GM18517 (cell line): ENCODE measurements at regions not wholly inside any gene's neighbourhood (a gene's known extent, or its start where the extent isn't known, plus 50 kb on each side); places are given as distances from the start of the nearest gene placed in this dataset.

Experiments used
- ATAC-seq: cut with Tn5 transposase; IDR thresholded peaks from one replicate; pipeline ENCODE4 v1.9.1; 2021; ENCODE audit warnings: mild to moderate bottlenecking, moderate library complexity; ENCODE audit not compliant: unreplicated experiment

GRCh38 chr16:66070140-66070917 lies 296.2 kb upstream of the CDH5 start:
- no peak for ATAC-seq

GRCh38 chr16:66069587-66069986 lies 296.9 kb upstream of the CDH5 start:
- ATAC-seq = no peak

- no peak for ATAC-seq
Measured at GRCh38 chr16:66066404-66066803, 300.1 kb upstream of the CDH5 start.

DNA sequence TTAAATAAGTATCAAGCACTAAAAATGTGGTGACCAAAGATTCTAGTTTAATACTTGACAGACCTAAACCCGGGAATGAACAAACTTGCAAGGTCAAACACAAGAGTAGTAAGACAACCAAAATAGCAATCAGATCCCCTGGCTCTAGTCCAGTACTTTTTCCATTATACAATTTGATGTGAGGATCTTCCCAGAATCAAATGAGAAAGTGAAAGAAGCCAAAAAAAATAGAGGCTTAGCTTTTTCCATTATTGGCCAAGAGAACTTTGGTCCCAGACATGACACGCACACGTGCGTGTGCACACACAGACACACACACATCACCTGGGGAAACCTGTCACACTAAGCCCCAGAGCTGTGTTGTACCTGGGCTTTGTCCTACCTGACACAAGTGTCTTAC lies 300.6 kb upstream of the CDH5 start:
- ATAC-seq = no peak

GRCh38 chr16:66064801-66065530 lies 301.5 kb upstream of the CDH5 start:
- ATAC-seq = no peak

- ATAC-seq = no peak
Measured at GRCh38 chr16:66058832-66059231, 307.7 kb upstream of the CDH5 start.

DNA sequence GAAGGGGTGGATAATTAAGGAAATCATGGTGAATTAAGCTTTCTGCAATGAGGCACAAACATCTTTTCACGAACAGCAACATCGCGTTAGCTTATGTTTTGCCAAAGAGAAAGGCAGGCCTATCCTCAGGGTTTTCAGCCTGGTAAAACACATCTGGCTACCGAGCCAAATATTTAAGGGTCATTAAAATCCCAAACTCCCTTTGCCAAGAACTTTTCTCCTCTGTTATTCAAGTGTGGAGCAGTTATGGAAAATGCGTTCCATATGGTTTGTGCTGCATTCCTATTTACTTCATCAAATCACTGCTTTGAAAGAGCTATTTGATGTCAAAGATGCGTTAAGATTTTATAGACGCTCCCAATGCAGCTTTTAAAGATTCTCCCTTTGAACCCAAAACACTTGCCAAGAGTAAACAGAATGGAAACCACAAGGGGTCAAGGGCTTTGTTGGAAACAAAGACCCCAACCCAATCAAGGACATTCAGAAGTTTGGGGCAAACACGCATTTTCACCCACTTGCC lies 308.3 kb upstream of the CDH5 start:
- ATAC-seq = no peak

DNA sequence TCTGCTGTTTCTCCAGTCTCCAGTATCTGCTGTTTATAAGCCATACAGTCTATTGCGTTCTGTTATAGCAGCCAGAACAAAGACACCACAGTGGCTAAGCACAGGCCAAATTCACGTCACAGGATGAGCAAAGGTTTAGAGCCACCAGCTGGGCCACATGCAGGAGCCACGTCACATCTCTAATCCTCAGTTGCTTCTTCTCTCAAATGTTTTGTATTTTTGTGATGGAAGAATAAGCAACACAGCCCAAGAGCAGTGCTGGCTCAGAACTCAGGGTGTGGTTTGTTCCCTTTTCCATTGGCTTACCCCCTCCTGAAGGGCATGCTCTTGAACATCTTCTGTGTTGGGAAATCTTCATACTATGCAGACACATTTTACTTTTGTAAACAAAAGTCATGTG lies 309.4 kb upstream of the CDH5 start:
- no peak for ATAC-seq

GRCh38 chr16:66054095-66054494 lies 312.4 kb upstream of the CDH5 start:
- no peak for ATAC-seq

- no peak for ATAC-seq
Measured at GRCh38 chr16:66052745-66053144, 313.7 kb upstream of the CDH5 start.

DNA sequence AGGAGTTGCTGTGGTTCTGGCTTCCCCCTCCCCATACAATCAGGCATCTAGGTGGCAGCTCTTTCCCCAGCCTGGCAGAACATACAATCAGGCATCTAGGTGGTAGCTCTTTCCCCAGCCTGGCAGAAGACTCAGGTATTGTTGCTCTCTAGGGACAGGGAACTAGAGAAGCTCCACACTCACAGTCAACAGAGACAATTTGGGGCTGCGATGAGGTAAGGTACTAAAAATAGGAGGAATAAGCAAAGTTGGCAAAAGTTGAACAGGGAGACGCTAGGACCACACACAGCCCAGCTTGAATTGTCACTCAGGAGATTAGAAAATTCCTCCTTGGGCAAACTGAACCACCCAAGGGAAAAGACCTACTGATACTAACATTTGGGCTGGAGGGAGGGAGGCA lies 315.5 kb upstream of the CDH5 start:
- ATAC-seq = no peak

GRCh38 chr16:66049865-66050264 lies 316.6 kb upstream of the CDH5 start:
- ATAC-seq = no peak

DNA sequence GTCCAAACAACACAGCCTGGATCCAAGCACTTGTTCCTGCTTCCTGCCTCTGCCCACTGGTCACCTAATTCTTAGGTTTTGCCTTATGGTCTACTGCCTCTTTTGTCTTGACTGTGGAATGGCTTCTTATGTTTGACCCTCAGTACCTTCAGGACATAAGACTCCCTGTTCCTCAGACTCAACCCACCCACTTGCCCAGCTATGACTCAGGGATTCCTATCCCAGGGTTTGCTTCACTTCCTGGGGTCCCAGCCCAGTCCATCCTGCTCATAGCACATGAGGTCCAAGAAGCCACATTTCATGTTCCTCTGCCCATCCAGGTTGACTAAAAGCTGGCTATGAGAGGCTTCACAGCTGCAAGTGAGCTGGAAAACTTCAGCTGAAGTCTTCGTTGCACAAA lies 320.9 kb upstream of the CDH5 start:
- ATAC-seq = no peak

DNA sequence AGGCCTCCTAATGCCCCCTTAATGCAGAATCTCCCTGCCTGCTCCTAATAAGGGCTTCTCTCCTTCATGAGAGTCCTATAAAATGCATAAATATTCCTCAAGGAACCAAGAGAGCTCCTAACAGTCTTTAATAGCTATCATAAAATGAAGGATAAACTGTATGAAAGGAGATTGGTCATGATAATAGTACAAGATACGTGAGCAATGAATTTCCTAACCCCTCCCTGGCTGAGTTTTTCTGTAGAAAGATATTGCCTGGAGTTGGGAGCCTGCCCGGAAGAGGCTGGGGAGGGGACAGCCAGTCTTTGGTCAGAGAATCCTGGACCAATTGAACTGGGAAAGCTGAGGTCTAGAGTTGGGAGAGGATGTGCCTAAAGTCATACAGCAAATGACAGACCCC lies 321.9 kb upstream of the CDH5 start:
- no peak for ATAC-seq

GRCh38 chr16:66044089-66044488 lies 322.4 kb upstream of the CDH5 start:
- ATAC-seq = no peak

DNA sequence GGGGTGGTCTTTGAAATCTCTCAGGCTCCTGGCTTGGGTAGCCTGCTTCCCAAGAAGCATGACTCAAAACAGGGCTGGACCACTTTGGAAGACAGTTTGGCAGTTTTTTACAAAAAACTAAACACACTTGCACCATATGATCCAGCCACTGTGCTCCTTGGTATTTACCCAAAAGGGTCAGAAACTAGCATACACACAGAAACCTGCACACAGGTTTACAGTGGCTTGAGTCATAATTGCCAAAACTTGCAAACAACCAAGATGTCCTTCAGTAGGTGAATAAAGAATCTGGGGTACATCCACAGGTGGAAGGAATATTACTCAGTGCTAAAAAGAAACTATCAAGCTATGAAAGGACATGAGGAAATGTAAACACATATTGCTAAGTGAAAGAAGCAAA lies 323.2 kb upstream of the CDH5 start:
- no peak for ATAC-seq

- no peak for ATAC-seq
Measured at GRCh38 chr16:66042341-66042740, 324.1 kb upstream of the CDH5 start.

DNA sequence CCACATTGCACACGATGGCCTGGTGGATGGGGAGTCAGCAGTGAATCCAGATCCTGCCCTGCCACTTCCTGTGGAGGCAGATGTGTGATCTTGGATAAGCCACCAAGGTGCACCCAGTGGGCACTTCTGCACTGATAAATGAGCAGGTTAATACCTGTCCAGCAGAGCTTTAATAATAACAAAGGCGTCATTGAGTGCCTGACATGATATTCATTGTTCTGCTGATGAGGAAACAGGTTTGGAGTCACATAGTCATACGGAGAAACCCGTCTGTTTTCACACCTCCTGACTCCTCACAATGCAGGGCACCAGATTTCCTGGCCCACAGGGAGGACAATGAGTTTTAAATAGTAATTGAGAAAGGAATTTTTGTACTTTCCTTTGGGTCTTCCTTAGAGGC lies 324.6 kb upstream of the CDH5 start:
- no peak for ATAC-seq

DNA sequence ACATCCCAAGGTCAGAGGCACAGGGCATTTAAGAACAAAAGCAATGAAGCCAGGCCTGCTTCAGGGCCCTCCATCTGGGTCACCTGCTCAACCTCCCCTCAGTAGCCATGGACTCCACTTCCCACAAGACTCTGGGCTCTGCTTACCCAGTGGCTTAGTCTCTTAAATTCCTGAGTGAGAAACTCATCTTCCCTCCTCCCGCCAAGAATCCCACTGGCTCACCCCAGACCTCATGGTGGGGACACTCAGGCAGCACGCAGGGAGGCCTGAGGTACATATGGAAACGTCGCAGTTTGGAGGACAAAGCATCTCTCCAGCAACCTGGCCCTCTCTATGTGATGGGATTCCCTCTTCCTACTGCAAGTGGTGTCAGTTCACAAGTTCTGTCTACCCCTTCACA lies 326.7 kb upstream of the CDH5 start:
- no peak for ATAC-seq

DNA sequence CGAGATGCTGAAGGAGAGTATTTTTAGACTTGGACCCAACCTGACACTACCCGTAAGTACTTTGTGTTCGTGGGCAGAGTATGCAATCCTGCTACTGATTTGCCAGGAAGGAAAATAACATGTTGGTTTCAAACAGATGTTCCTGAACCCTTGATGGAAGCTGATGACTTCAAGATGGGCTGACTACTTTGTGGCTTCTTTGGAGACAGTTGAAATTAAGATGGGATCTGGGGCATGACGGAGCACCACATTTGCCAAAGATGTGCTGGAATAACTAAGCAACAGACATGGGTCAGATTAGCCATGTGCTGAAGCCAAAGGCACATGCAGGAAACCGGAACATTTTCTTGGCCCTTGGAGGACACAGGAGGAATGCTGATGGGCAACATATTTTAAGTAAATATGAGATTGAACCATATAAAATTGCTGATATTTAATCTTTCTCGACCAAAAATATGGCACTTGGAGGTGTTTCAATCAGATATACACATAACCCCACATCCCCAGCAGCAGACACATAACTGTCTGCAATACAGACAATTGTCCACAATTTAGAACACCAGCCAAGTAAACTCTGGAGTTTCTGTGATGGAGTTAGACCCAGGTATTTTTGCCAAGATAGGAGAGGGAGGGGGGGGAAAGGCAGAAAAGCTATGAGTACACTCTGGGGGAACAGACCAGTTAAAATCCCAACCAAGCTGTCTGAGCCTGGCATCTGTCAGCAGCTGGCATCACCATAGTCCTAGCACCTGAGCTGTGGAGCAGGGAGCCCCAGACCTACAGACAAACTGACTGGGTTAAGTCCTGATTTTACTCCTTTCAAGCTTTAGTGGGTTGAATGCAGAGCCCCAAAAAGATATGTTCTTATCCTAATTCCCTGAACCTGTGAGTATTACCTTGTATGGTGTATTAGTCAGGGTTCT lies 329.4 kb upstream of the CDH5 start:
- ATAC-seq = no peak

GRCh38 chr16:66036184-66036583 lies 330.3 kb upstream of the CDH5 start:
- ATAC-seq = no peak
